ENCODE measurements at regions not wholly inside any gene's neighbourhood (a gene's known extent, or its start where the extent isn't known, plus 50 kb on each side); places are given as distances from the start of the nearest gene placed in this dataset.

DNA sequence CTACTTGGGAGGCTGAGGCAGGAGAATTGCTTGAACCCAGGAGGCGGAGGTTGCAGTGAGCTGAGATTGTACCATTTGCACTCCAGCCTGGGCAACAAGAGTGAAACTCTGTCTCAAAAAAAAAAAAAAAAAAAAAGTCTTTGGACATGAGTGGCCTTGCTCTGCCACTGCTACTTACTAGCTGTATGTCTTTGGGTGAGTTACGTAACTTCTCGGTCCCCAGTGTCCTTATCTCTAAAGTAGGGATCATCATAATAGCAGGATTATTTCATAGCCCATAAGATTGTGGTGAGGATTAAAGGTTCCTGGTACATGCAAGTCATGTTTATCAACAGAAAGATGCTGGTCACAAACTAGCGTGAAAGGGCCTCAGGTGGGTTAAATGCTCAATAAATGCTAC is 53.9 kb upstream of the HEPHL1 start:
- TF ChIP-seq ZBTB17 (tag by site-specific recombination; IDR thresholded peaks at IDR 0.05): no peak
- TF ChIP-seq, protein P1, sequence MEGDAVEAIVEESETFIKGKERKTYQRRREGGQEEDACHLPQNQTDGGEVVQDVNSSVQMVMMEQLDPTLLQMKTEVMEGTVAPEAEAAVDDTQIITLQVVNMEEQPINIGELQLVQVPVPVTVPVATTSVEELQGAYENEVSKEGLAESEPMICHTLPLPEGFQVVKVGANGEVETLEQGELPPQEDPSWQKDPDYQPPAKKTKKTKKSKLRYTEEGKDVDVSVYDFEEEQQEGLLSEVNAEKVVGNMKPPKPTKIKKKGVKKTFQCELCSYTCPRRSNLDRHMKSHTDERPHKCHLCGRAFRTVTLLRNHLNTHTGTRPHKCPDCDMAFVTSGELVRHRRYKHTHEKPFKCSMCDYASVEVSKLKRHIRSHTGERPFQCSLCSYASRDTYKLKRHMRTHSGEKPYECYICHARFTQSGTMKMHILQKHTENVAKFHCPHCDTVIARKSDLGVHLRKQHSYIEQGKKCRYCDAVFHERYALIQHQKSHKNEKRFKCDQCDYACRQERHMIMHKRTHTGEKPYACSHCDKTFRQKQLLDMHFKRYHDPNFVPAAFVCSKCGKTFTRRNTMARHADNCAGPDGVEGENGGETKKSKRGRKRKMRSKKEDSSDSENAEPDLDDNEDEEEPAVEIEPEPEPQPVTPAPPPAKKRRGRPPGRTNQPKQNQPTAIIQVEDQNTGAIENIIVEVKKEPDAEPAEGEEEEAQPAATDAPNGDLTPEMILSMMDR (tag by site-specific recombination; IDR thresholded peaks at IDR 0.05): no peak
- TF ChIP-seq GLI2 (tag by site-specific recombination; IDR thresholded peaks at IDR 0.05; ENCODE audit: borderline replicate concordance, low read depth): no peak
- TF ChIP-seq ZNF654 (tag by site-specific recombination; IDR thresholded peaks at IDR 0.05; ENCODE audit: low read depth): no peak
- no peak for TF ChIP-seq ZFHX2 (tag by site-specific recombination; conservative IDR thresholded peaks at IDR 0.05)

Measured in HEK293 (cell line).